ENCODE measurements at regions not wholly inside any gene's neighbourhood (a gene's known extent, or its start where the extent isn't known, plus 50 kb on each side); places are given as distances from the start of the nearest gene placed in this dataset.

DNA sequence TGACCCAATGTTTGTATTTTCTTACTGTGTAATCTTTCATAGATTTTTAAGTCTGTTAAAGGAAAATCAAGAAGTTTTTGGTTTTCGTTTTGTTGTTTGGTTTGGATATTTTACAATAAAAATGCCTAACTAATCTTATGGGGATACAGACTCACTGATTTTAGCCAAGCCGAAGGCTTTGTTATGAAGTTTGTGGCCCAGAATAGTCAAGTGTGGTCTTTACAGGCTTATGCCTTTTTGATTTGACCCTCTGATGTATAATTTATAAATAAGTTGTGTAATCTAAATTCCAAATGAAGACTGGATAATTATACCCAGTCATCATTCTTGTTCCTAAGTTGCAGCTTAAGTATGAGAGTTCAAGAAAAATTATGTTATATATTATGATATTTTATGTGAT, 739.3 kb downstream of the ADGRL2 start:
- H3K9me3 ChIP-seq, result no peaks in the 10 kb centered on the region
- WGBS, result 87% methylated on average over 2 of the region's 2 CpGs
- H3K4me1 ChIP-seq, result no peaks in the 10 kb centered on the region
- TF ChIP-seq EP300 (IDR thresholded peaks at IDR 0.05) (no peak), POLR2AphosphoS5 (IDR thresholded peaks at IDR 0.05) (no peak), POLR2A (IDR thresholded peaks at IDR 0.05) (no peak)
- TF ChIP-seq, protein P1, sequence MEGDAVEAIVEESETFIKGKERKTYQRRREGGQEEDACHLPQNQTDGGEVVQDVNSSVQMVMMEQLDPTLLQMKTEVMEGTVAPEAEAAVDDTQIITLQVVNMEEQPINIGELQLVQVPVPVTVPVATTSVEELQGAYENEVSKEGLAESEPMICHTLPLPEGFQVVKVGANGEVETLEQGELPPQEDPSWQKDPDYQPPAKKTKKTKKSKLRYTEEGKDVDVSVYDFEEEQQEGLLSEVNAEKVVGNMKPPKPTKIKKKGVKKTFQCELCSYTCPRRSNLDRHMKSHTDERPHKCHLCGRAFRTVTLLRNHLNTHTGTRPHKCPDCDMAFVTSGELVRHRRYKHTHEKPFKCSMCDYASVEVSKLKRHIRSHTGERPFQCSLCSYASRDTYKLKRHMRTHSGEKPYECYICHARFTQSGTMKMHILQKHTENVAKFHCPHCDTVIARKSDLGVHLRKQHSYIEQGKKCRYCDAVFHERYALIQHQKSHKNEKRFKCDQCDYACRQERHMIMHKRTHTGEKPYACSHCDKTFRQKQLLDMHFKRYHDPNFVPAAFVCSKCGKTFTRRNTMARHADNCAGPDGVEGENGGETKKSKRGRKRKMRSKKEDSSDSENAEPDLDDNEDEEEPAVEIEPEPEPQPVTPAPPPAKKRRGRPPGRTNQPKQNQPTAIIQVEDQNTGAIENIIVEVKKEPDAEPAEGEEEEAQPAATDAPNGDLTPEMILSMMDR (IDR thresholded peaks at IDR 0.05), result no peak
- DNase-seq (ENCODE audit: low spot score in 2 of 2), result no peak
- H3K27me3 ChIP-seq, result no peaks in the 10 kb centered on the region
- no peak overlapping the region for H3K4me3 ChIP-seq
- no peaks in the 10 kb centered on the region for H3K36me3 ChIP-seq
- H3K27ac ChIP-seq, result no peak overlapping the region

DNA sequence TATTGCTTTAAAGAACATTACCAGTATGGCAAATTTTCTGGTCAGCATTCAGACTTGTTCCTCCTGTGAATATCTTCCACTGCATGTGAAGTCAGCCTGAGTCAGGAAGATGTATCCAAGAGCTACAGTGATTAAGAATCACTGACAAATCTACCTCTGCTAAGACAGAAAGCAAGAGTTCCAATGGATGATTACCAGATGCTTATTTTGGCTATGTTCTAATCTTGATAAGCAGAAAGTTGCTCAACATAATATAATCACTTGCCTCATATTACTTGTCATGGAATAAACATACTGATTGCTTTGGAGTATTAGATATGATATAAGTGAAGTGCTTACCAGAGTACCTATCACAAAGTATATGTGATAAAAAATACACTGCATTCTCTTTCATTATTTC, 738.1 kb downstream of the ADGRL2 start:
- H3K4me1 ChIP-seq, result no peaks in the 10 kb centered on the region
- H3K9me3 ChIP-seq, result no peaks in the 10 kb centered on the region
- no peak overlapping the region for H3K27ac ChIP-seq
- TF ChIP-seq POLR2AphosphoS5 (IDR thresholded peaks at IDR 0.05), result no peak
- H3K36me3 ChIP-seq, result no peaks in the 10 kb centered on the region
- no peaks in the 10 kb centered on the region for H3K27me3 ChIP-seq
- H3K4me3 ChIP-seq, result no peak overlapping the region
- DNase-seq (ENCODE audit: low spot score in 2 of 2), result no peak

DNA sequence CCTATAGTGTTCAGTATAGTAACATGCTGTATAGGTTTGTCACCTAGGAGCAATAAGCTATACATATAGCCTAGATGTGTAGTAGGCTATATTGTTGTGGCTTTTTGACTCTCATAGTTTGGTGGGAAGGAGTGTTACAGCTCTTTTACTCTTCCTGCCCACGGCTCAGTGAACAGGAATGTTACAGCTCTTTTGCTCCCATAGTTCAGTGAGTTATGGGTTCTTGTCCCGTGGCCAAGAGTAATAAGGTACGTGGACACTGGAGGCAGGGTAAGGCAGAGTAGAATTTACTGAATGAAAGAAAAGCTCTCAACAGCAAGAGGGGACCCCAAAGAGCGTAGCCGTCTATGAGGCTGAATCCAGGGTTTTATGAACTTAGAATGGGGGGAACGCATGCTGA, 734.3 kb downstream of the ADGRL2 start:
- 88% methylated on average over 6 of the region's 6 CpGs for WGBS
- H3K4me3 ChIP-seq, result no peak overlapping the region

DNA sequence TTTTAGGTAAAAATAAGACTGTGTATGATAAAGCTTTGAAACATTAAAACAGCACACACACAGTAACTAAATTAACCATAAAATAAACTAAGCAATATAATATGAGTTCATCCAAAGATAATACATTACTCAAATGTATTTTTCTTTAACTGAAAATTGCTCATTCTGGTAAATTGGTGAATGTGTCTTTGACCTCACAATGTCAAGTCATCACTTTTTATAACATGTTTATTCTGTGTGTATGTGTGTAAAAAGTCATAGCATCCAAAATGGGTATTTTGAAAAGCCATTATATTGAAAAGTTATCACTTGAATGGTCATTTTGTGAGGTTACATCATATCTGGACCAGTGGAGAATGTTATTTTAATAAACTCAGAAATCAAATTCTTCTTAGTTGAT, 724.6 kb downstream of the ADGRL2 start:
- Histone ChIP-seq H3K36me3 (no peaks in the 10 kb centered on the region), H3K4me1 (no peaks in the 10 kb centered on the region), H3K9me3 (no peaks in the 10 kb centered on the region), H3K27ac (no peak overlapping the region), H3K4me3 (no peak overlapping the region), H3K27me3 (no peaks in the 10 kb centered on the region)
- DNase-seq (ENCODE audit: low spot score in 2 of 2), result no peak
- TF ChIP-seq, protein P1 (IDR thresholded peaks at IDR 0.05), result no peak
- no peak for TF ChIP-seq POLR2AphosphoS5 (IDR thresholded peaks at IDR 0.05)
- TF ChIP-seq POLR2A (IDR thresholded peaks at IDR 0.05), result no peak
- no peak for TF ChIP-seq EP300 (IDR thresholded peaks at IDR 0.05)

More for the DNA sequence above, 734.3 kb downstream of the ADGRL2 start:
- no peak for DNase-seq (ENCODE audit: low spot score in 2 of 2)
- Histone ChIP-seq H3K27ac (no peak overlapping the region), H3K4me1 (no peaks in the 10 kb centered on the region), H3K36me3 (no peaks in the 10 kb centered on the region), H3K27me3 (no peaks in the 10 kb centered on the region), H3K9me3 (no peaks in the 10 kb centered on the region)
- TF ChIP-seq, protein P1 (IDR thresholded peaks at IDR 0.05), result no peak
- TF ChIP-seq EP300 (IDR thresholded peaks at IDR 0.05), result no peak
- TF ChIP-seq POLR2AphosphoS5 (IDR thresholded peaks at IDR 0.05), result no peak
- TF ChIP-seq POLR2A (IDR thresholded peaks at IDR 0.05), result no peak

DNA sequence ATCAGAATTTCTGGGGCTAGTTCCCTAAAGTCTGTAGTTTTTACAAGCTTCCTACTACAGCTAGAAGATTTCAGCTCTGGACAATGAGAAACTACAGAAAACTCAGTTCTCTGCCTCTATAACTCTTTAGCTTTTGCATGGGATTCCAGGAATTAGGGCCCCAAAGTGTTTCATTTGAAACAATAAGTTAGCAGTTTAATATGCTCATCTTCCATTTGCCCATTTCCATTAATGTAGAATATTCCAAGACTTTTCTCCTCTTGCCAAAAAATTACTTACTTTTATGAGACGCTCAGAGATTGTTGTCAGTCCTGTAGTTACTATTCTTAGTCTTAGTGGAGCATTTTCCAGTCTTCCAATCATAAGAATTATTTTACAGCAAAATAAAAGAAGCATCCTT, 719.9 kb downstream of the ADGRL2 start:
- Histone ChIP-seq H3K36me3 (no peaks in the 10 kb centered on the region), H3K4me3 (no peak overlapping the region), H3K27me3 (no peaks in the 10 kb centered on the region), H3K27ac (no peak overlapping the region), H3K9me3 (no peaks in the 10 kb centered on the region), H3K4me1 (no peaks in the 10 kb centered on the region)
- TF ChIP-seq POLR2AphosphoS5 (IDR thresholded peaks at IDR 0.05) (no peak), EP300 (IDR thresholded peaks at IDR 0.05) (no peak), POLR2A (IDR thresholded peaks at IDR 0.05) (no peak)
- TF ChIP-seq, protein P1 (IDR thresholded peaks at IDR 0.05), result no peak
- DNase-seq (ENCODE audit: low spot score in 2 of 2), result no peak
- WGBS, result 73% methylated on average over 1 of the region's 1 CpG

DNA sequence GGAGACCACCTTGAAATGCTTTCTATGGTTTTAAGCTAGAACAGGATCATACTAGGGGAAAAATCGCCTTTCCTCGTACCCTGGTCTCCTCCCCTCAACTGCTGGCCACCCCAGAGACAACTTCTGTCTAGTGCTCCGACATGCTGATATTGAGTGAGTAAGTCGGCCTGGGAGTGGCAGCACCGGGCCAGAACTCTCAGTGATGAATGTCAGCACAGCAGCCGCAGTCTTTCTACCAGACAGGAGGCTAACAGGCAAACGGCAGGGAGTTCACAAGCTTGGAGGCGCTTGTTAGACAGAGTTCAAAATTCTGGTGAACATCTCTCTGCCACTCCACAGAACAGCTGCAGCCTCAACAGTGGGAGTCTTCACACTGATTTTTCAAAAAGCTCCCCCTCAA, 716.9 kb downstream of the ADGRL2 start:
- WGBS, result 53% methylated on average over 8 of the region's 8 CpGs

More for the DNA sequence above, 716.9 kb downstream of the ADGRL2 start:
- no peak for TF ChIP-seq POLR2AphosphoS5 (IDR thresholded peaks at IDR 0.05)
- no peak for TF ChIP-seq EP300 (IDR thresholded peaks at IDR 0.05)
- TF ChIP-seq, protein P1 (IDR thresholded peaks at IDR 0.05), result no peak
- no peak for TF ChIP-seq POLR2A (IDR thresholded peaks at IDR 0.05)
- Histone ChIP-seq H3K4me3 (no peak overlapping the region), H3K4me1 (no peaks in the 10 kb centered on the region), H3K36me3 (no peaks in the 10 kb centered on the region), H3K27me3 (no peaks in the 10 kb centered on the region), H3K27ac (no peak overlapping the region), H3K9me3 (no peaks in the 10 kb centered on the region)
- DNase-seq (ENCODE audit: low spot score in 2 of 2), result no peak

Measured in suprapubic skin (tissue), 4 donors.